ENCODE measurements at regions not wholly inside any gene's neighbourhood (a gene's known extent, or its start where the extent isn't known, plus 50 kb on each side); places are given as distances from the start of the nearest gene placed in this dataset.

DNA sequence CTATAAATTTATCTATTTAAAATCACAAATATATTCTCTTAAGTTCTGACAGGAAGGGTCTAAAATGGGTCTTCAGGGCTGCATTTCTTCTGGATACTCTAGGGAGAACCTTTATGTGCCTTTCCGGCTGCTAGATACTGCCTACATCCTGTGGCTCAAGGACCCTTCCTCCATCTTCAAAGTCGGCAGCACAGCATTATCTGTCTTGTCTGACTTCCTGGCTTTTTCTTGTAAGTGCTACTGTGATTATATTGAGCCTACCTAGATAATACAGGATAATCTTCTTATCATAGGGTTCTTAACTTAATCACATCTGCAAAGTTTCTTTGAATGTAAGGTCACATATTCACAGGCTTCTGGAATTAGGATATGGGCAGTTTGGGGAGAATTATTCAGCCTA is 943.8 kb upstream of the TYRP1 start:
- DNase-seq: no peak

DNA sequence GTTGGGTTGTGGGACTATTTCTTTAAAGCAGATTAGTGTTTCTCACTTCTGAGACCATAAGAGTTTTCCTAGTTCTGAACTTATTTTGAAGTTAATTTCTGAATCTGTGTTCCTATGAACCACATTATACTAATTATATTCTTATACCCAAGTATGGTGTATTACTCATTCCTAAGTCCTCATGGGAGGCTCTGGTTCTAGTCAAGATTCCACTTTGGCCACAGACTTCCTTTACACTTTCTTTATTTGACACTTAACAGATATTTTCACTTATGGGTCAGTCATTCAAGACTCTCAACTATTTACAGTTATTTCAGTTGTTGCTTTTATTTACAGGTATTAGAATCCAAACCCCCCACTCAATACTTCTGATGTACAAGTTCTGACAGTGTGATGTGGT is 937.2 kb upstream of the TYRP1 start:
- DNase-seq: no peak

DNA sequence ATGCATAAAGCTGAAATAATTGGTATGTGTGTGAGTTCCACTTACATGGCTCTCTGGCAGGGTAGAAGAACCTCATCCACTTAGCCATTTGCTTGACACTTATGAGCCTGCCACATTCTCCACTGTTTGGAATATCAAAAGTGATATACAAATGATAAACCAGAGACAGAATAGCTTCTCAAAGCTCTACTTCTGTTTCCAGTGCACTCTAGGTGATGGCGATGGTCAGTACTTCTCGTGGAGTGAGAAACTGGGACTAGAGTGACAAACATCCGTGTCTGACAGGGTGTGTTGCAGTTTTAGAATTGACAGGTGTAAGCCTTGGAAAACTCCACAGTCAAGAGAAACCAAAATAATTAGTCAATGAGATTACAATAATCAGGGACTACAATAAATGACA is 935.8 kb upstream of the TYRP1 start:
- no peak for DNase-seq

DNA sequence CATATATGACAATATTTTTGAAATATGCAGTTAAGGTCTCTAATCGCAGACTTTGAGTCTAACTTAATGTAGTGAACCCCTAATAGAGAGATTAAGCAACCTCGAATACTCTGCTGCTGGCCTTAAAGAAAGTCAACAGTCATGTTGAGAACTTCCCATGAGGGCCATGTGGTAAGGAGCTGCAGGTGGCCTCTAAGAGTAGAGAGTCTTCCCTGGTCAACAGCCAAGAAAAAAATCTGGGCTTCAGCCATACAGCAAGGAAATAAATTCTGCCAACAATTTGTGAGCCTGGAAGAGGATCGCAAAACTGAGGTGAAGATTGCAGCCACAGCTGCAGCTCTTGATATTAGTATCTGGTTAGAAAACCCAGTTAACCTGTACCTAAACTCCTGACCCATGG is 935.2 kb upstream of the TYRP1 start:
- DNase-seq: no peak

DNA sequence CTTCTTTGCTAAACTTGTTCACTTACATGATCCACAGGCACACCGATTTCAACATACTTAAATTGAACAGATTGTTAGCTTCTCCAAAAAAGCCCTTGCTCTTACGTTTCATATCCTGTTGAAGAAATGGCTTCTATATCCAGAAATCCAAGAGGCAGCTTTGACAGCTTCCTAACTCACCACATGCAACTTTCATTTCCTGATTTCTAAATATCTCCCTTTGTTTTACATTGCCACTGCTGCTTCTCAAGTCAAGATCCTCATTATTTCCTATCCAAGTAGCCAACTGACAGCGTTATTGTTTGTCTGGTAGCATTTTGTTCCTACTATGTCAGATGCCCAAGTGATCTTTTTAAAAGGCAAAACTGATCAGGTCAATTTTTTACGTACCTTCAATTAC is 913.2 kb upstream of the TYRP1 start:
- peak; percentile 99 for DNase-seq

DNA sequence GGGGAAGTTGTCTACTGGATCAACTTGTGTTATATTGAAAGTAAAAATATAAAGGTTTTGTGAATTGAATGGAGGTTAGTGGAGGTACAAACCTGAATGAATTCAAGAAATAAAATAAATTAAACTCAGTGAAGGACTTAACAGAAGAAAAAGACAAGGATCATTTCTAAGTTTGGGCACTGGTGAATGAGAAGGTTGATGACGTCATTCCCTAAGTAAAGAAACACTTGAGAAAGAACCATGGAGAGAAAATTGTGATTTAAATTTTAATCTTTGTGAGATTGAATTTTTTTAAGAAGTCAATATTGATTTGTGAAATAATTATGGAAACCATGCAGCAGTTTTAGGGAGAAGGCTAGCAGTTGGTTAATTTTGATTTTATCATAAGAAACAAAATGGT is 900.3 kb upstream of the TYRP1 start:
- DNase-seq: no peak

DNA sequence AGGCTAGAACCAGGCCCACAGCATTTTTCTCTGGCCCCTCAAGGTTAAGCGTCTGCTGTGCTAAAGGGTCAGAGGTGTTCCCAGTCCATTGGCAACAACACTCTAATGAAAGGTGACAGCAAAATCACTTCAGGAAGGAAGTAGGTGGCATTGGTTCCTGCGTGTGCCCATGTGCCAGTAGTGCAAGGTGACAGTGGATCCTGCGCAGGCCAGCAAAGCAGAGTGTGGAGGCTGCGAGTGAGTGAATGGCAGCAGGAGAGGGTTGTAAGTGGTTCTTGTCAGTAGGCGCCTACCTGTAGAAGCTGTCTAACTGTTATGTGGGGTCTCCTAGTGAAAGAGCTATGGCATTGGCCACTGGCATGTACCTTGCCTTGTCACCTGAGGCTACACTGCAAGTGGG is 898.2 kb upstream of the TYRP1 start:
- DNase-seq: no peak

DNA sequence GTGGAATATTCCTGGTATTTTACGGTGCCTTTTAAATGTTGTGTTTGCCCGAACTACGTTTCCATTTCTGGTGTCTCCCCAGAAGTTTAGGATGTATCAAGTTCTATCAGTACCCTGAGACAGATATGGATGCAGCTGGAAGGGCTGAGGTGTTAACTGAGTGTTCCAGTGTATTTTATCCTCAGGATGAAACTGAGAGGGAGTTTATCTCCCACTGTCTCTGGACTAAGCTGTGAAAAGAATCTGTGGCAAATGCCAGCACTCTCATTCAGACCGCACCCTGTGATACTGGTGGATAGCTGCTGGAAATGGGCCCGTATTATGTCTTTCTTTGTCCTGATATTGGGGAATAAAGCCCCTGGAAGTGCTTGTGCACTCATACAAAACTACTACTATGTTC is 887.2 kb upstream of the TYRP1 start:
- DNase-seq: no peak

DNA sequence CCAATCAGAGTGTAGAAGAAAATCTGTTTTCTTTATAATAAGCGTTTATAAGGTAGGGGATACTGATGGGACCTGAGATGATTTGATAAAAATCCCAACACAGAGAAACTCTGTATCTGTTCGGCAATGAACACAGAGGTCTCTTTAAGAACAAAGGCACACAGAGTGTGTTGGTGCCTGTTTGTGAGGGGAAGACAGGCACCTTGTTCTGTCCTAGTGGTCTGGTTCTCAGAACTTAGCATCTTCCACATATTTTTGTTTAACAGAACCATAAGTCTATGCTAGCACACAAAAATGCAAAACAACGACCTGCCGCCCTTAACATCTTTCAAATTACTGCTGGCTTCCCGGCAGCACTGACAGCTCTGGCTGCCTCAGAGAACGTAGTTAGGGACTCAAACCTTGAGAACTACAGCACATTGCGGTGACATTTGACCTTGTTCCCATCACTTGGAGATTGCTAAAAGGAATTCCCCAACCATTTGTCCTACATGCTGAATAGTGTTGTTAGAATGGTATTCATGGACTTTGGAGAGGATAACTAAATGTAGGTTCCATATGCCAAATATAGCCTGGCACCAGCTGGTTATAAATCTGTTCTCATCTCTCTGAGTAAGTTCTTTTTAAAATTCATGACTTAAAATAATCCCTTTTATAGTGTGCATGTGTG is 871.7 kb upstream of the TYRP1 start:
- DNase-seq: no peak

DNA sequence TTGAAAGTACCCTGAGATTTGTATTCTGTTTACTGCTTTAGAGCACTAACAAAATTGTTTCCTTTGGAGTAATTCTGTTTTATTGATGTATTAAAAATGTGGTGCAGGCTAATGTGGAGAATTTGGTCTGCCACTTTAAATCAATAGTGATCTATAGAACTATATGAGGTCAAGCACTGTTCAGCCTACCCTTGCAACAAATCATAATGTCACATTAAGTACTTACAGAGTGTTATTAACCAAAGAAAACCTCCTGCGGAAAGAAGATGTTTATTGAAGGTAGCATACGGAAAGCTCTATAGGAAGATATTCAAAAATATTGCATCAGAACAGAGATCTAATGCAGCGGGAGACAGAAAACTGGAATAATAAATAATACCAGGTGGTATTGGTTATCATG is 865.0 kb upstream of the TYRP1 start:
- no peak for DNase-seq

DNA sequence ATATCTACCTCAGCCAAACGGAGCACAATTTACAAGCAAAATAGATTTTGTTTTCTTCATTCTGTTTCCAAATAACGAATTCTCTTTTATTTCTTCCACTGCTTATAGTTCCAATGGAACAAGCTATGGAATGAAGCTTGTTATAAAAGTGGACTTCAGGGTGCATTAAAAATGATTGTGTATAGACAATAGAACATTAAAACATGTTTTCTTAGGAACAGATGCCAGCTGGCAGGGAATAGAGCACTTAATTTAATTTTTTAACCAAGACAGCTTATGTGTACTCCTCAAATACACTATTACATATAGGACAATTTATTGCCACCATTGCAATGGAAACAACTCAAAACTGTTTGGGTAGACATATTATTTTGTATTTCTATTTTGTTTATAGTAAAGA is 860.1 kb upstream of the TYRP1 start:
- DNase-seq: no peak

DNA sequence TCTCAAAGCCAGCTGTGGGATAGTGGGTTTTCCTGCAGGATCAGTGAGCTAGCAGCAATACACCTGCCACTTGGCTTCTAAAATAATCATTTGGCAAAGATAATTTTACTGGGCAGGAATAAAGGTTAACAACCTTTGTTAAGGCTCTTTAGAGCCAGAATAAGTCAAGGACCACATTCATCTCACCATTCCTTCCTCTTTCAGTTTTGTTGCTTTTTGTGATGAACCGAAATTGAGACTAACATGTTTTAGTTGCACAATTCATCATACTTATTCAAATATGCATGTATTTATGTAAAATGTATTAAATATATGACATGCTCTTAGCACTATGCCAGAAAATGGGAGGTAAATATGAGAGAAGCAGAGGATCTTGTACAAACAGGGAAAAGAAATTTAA is 824.4 kb upstream of the TYRP1 start:
- DNase-seq: peak; percentile 40

DNA sequence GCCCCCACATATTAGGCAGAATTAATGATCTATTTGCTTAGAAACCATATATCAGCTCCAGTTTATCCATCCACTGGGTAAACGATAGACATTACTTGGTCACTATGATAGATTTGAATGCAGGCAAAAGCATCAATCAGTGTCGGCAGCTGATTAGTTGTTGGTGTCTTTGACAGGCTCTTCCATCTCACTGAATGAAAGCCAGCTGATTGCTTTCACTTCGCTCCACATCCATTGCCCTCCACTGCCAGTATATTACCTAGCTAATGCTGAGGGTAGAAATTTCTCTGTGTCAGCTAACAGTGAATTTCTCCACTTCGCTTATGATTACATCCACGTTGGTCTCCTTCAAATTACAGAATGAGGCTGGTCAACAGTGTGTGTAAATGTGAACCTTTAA is 821.3 kb upstream of the TYRP1 start:
- DNase-seq: no peak

DNA sequence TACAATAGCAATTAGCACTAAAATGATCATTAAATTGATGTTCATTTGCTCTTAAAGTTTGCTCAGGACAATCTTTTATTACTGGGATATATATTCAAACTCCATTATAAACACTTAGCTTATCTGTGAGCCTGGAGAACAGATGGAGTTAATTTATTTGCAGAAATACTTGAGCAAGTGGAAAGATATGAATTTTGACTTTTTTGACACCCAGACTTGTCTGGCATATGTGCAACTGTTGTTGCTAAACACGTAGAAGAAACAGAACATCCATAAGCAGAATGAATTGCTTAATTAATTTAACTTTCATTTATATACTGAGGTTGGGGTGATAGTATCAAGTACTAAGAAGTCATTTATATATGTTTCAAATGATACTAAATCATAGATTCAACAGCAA is 820.7 kb upstream of the TYRP1 start:
- no peak for DNase-seq

DNA sequence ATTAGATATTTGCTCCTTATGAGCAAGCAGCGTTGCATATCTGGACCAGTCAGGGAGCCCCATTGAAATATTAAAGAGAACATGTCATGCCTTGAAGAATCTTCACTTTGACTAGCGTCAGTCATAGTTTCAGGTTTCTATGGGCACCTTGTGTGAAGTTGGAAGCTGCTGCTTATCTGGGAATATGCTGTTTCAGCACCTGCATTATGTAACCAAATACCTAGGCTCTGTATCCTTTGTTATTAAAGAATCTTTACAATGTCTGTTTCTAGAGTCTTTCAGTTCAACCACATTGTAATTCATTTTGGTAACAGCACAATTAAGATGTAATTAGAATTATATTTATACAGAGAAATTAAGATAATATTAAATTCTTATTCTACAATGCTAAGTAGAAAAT is 818.8 kb upstream of the TYRP1 start:
- DNase-seq: no peak

DNA sequence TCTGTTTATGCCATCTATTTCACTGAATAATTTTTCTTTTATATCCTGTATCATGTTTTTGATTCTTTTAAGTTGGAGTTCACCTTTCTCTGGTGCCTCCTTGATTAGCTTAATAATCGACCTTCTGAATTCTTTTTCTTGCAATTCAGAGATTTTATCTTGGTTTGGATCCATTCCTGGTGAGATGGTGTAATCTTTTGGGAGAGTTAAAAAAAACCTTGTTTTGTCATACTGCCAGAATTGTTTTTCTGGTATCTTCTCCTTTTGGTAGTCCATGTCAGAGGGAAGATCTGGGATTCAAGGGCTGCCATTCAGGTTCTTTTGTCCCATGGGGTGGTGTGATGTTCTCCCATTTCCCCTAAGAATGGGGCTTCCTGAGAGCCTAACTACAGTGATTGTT is 800.8 kb upstream of the TYRP1 start:
- DNase-seq: no peak

DNA sequence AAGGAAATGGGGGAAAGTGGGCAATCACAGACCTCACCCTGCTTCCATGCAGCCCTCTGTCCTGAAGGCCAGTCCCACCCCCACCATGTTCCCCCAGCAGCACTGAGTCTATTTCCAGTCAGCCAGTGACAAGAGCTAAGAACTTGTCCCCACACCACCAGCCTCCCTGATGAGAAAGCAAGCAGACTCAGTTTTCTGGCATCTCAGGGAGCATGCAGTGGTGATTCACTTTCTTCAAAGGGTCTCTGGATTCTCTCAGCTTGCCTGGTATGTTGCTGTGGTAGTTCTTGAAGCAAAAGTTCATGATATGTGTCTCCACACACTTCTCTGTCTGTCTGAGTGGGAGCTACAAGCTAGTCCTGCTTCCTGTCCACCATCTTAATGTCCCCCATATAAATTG is 799.9 kb upstream of the TYRP1 start:
- DNase-seq: no peak

DNA sequence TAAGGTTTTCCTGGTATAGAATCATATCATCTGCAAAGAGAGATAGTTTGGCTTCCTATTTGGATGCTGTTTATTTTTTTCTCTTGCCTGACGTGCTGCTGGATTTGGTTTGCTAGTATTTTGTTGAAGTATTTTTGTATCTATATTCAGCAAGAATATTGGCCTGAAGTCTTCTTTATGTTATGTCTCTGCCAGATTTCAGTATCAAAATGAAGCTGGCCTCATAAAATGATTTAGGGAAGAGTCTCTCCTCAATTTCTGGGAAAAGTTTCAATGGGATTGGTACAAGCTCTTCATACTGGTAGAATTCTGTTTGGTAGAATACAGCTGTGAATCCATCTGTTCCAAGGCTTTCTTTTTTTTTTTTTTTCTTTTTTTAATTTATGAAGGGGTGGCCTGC is 799.0 kb upstream of the TYRP1 start:
- DNase-seq: no peak

DNA sequence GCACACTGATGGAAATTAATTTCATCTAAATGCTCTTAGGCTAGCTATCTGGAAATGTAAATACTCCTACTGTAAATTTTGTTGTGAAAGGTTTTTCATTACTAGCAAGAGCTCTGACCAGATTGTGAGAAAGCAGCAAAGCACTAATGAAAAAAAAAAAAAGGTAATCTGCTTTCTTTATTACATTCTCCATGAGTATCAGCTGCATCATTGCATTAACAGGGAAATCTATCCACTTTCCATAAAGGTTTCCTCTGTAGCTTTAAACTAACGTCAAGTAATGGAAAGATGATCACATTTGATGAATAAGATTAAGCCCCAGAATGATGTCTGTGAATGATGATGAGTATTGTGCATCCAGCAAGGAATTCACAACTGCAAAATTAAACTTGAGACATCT is 790.6 kb upstream of the TYRP1 start:
- DNase-seq: no peak

DNA sequence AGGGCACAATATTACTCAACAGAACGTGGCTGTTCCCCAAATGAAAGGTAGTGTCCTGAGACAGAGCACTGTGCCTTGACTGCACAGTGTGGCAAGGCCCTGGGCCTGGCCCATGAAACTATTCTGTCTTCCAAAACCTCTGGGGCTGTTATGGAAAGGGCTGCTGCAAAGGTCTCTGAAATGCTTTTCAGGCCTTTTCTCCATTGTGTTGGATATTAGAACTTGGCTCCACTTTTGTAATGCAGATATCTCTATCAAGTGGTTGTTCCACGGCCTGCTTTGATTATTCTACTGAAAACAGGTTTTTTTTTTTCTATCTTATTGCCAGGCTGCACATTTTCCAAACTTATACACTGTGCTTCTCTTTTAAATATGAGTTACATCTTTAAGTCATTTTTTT is 777.5 kb upstream of the TYRP1 start:
- no peak for DNase-seq

DNA sequence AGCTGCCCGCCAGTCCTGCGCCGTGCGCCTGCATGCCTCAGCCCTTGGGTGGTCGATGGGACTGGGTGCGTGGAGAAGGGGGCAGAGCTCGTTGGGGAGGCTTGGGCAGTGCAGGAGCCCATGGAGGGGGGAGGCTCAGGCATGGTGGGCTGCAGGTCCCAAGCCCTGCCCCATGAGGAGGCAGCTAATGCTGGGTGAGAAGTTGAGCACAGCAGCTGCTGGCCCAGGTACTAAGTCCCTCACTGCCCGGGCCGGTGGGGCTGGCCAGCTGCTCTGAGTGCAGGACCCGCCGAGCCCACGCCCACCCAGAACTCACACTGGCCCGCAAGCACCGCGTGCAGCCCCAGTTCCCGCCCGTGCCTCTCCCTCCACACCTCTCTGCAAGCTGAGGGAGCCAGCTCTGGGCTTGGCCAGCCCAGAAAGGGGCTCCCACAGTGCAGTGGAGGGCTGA is 764.3 kb upstream of the TYRP1 start:
- no peak for DNase-seq

DNA sequence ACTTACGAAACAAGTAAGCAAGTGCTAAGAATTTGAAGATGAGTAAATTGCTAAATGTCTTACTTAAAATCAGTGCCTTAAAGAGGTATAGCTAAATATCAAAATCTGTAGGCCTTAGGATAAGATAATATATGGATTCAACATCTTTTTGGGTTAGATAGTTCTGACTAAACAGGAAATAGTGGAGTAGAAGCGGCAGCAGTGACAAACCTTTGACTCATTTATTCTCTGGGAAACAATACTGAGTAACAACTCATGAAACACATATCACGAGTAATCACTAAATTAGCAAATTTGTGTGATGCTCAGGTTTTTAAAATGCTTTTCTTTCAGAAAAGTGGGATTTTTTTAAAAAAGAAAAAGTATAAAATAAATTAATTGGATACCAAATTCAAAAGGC is 762.1 kb upstream of the TYRP1 start:
- DNase-seq: no peak

DNA sequence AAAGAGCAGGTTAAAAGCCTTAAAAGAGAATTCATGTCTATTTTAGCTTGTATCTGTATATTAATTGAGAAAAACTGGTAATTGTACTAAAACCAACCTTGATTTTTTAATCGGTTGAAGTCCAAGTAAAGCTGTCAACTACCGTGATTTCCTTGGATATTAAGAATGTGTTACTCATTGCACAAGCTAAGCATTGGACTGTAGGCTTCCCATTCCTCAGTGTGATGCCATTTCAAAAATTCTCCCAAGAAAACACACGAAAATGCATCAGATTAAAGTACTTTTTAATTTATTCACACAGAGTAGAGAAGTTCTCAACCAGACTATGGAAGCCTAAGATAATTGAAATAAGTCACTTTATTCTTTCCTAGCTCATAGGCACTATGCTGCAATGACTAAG is 761.4 kb upstream of the TYRP1 start:
- no peak for DNase-seq

DNA sequence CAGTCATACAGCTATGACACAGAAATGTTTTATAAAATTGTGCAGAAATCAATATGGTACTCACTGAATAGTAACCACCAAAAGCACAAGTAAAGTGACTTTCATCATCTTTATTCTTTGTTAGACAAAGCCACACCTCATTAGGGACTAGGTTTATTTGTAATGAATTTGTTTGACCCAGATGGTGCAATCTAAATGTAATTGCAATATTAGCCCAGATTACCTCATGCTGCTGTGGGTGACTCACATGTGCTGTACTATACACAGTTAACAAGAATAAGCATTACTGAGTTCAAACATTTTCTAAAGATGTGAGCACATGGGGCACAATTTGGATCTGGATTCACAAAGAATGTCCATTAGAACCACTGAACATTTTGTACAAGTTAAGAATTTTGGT is 759.3 kb upstream of the TYRP1 start:
- DNase-seq: no peak

DNA sequence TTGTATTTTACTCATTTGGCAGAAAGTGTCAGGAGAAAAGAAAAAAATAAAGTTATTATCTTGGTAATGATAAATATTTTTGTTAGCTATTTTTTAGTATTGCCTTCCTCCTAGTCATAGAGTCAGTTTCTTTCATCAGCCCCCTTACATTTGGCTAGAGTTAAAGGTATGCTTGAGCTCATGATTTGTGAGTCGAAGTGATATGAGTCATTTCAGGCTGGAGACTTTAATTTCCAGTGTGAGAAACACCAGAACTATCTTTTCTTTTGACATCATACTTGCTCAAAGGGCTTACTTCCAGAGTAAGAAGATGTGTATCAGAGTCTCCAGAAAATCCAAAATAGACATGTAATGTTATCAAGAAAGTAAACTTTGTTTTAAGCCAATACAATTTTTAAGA is 746.7 kb upstream of the TYRP1 start:
- no peak for DNase-seq

DNA sequence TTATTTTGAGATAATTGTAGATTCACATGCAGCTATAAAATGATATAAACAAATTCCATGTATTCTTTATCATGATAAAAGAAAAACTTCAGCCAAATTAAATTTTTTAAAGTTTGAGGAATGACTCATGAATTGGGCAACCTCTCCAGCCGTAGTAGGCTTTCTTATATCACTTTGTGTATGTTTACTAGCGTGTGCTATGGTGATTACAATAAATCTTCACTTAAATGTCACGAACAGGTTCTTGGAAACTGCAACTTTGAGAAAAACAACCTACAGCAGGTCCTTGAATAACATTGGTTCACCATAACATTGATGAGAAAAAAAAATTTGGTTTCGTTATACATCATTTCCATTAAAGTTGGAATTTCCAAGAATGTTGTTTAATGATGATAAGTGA is 730.9 kb upstream of the TYRP1 start:
- DNase-seq: no peak

Measured in MV-4-11 (cell line).